Fibroblast of lung (primary cell): ENCODE measurements at regions not wholly inside any gene's neighbourhood (a gene's known extent, or its start where the extent isn't known, plus 50 kb on each side); places are given as distances from the start of the nearest gene placed in this dataset.
"Not testable (repeated sequence)": the region's sequence is repeated elsewhere in the genome, so short reads cannot be mapped to it uniquely, and the experiment has no call there.

Experiments
- DNase-seq, 2 donors: peaks; one replicate each; pipeline versions ENCODE4 v3.0.0 to v3.0.0-alpha.2; 2010; ENCODE audit warnings: low read depth in 2 of 2
- H2AFZ ChIP-seq: 2 replicates; pipeline ENCODE4 v1.5.1; 2012; ENCODE audit warnings: low read length, control low read depth, inconsistent platforms
- H3K27ac ChIP-seq: 2 replicates; pipeline ENCODE4 v1.5.1; 2011; ENCODE audit warnings: low read length, control low read depth; ENCODE audit not compliant: insufficient read depth
- H3K27me3 ChIP-seq: 2 replicates; pipeline ENCODE4 v1.5.1; 2011; ENCODE audit warnings: mild to moderate bottlenecking, low read length; ENCODE audit not compliant: control insufficient read depth, insufficient read depth
- H3K36me3 ChIP-seq: 2 replicates; pipeline ENCODE4 v1.5.1; 2011; ENCODE audit warnings: low read length; ENCODE audit not compliant: control insufficient read depth, insufficient read depth
- H3K4me1 ChIP-seq: 2 replicates; pipeline ENCODE4 v1.5.1; 2011; ENCODE audit warnings: low read length; ENCODE audit not compliant: control insufficient read depth, insufficient read depth; ENCODE audit errors: extremely low read depth
- H3K4me2 ChIP-seq: 2 replicates; pipeline ENCODE4 v1.5.1; 2011; ENCODE audit warnings: low read length, control low read depth; ENCODE audit not compliant: insufficient read depth; ENCODE audit errors: extremely low read depth
- H3K4me3 ChIP-seq, 4 experiments: fragments of 200-600 bp in 1 of 4; sonication (generic) in 1 of 4; replicated peaks in 1 of 4; 2 replicates each; pipeline ENCODE4 v1.5.1; 2011 to 2016; ENCODE audit warnings: low read length in 4 of 4, low read depth in 3 of 4, mild to moderate bottlenecking in 3 of 4, control low read depth in 2 of 4, inconsistent platforms in 1 of 4, mixed read lengths in 1 of 4; ENCODE audit not compliant: insufficient read depth in 1 of 4; ENCODE audit errors: control extremely low read depth in 1 of 4
- H3K79me2 ChIP-seq: 2 replicates; pipeline ENCODE4 v1.5.1; 2012; ENCODE audit warnings: mild to moderate bottlenecking, low read length, inconsistent platforms; ENCODE audit not compliant: control insufficient read depth, insufficient read depth
- H3K9ac ChIP-seq: 2 replicates; pipeline ENCODE4 v1.5.1; 2011; ENCODE audit warnings: mild to moderate bottlenecking, low read length, control low read depth; ENCODE audit not compliant: insufficient read depth
- H3K9me3 ChIP-seq: 2 replicates; pipeline ENCODE4 v1.5.1; 2012; ENCODE audit warnings: low read depth, low read length; ENCODE audit not compliant: control insufficient read depth, insufficient read depth
- H4K20me1 ChIP-seq: 2 replicates; pipeline ENCODE4 v1.5.1; 2011; ENCODE audit warnings: low read length; ENCODE audit not compliant: control insufficient read depth, insufficient read depth; ENCODE audit errors: extremely low read depth
- EZH2 ChIP-seq: IDR thresholded peaks from 2 replicates; pipeline ENCODE4 v1.5.1; 2012; ENCODE audit warnings: low read length, control low read depth, mild to moderate bottlenecking; ENCODE audit errors: missing control alignments
- TF ChIP-seq, protein P1 (sequence below), 2 donors: IDR thresholded peaks in 1 of 2; conservative IDR thresholded peaks in 1 of 2; 1 replicate in 1 of 2; 2 replicates in 1 of 2; pipeline ENCODE4 v1.5.1; 2011 to 2012; ENCODE audit warnings: low read length in 2 of 2, control low read depth in 1 of 2, inconsistent platforms in 1 of 2, low read depth in 1 of 2, mild to moderate bottlenecking in 1 of 2

DNA sequence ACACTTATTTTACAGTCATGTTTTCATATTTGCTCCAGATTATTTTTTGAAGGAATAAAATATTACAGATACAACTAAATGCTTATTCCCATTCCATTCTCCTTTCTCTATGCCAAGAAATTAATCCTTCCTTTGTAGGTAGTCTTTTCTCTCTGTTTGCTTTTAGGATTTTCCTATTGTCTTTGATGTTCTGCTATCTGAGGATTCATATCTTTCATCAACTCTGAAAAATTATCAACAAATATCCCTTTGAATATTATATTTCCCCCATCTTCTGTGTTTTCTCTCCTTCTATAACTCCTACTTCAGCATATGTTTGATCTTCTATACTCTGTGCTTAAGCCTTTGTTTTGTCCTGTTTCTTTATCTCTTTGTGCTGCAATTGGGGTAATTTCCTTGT, 260.4 kb upstream of the RBMS1 start:
- Histone ChIP-seq H3K9ac (no peak overlapping the region), H3K9me3 (no peaks in the 10 kb centered on the region), H2AFZ (no peak overlapping the region), H4K20me1 (no peaks in the 10 kb centered on the region), H3K4me2 (no peak overlapping the region), H3K4me3 (no peak overlapping the region), H3K4me1 (peaks cover 6% of the 10 kb centered on the region), H3K27me3 (no peaks in the 10 kb centered on the region), H3K79me2 (no peaks in the 10 kb centered on the region), H3K27ac (no peak overlapping the region), H3K36me3 (no peaks in the 10 kb centered on the region)
- no peak for DNase-seq
- TF ChIP-seq, protein P1, sequence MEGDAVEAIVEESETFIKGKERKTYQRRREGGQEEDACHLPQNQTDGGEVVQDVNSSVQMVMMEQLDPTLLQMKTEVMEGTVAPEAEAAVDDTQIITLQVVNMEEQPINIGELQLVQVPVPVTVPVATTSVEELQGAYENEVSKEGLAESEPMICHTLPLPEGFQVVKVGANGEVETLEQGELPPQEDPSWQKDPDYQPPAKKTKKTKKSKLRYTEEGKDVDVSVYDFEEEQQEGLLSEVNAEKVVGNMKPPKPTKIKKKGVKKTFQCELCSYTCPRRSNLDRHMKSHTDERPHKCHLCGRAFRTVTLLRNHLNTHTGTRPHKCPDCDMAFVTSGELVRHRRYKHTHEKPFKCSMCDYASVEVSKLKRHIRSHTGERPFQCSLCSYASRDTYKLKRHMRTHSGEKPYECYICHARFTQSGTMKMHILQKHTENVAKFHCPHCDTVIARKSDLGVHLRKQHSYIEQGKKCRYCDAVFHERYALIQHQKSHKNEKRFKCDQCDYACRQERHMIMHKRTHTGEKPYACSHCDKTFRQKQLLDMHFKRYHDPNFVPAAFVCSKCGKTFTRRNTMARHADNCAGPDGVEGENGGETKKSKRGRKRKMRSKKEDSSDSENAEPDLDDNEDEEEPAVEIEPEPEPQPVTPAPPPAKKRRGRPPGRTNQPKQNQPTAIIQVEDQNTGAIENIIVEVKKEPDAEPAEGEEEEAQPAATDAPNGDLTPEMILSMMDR (conservative IDR thresholded peaks at IDR 0.05 in 1 of 2, IDR thresholded peaks at IDR 0.05 in 1 of 2; ENCODE audit: low read depth in 1 of 2, low read length in 2 of 2), result no peak
- TF ChIP-seq EZH2, result no peak

DNA sequence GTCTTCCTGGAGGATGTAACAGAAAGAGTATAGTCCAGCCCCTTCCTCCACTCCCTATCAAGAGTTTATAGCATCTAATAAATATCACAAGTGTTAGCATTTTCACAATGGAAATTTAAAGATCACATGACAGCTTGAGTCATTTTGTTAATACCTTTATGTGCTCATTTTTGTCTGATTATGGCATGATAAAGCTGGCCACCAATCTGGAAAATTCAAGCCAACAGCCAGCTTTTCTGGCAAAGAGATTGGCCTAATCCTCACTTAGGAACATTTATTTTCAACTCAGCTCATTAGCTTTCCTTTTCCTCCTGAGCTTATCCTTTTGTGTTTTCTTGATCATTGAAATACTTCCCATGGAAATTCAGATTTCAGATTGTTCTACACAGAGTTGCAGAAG, 262.9 kb upstream of the RBMS1 start:
- no peak for TF ChIP-seq EZH2
- TF ChIP-seq, protein P1 (conservative IDR thresholded peaks at IDR 0.05 in 1 of 2, IDR thresholded peaks at IDR 0.05 in 1 of 2; ENCODE audit: low read depth in 1 of 2, low read length in 2 of 2), result no peak
- H3K27me3 ChIP-seq, result no peaks in the 10 kb centered on the region
- H4K20me1 ChIP-seq, result no peaks in the 10 kb centered on the region
- peaks cover 3% of the 10 kb centered on the region for H3K4me1 ChIP-seq
- peak in 1 of 2 donors; percentile 12 for DNase-seq
- H3K79me2 ChIP-seq, result no peaks in the 10 kb centered on the region
- H3K27ac ChIP-seq, result no peak overlapping the region
- no peaks in the 10 kb centered on the region for H3K9me3 ChIP-seq
- no peak overlapping the region for H3K9ac ChIP-seq
- no peak overlapping the region for H3K4me2 ChIP-seq
- H3K36me3 ChIP-seq, result no peaks in the 10 kb centered on the region
- H3K4me3 ChIP-seq, result no peak overlapping the region
- no peak overlapping the region for H2AFZ ChIP-seq

DNA sequence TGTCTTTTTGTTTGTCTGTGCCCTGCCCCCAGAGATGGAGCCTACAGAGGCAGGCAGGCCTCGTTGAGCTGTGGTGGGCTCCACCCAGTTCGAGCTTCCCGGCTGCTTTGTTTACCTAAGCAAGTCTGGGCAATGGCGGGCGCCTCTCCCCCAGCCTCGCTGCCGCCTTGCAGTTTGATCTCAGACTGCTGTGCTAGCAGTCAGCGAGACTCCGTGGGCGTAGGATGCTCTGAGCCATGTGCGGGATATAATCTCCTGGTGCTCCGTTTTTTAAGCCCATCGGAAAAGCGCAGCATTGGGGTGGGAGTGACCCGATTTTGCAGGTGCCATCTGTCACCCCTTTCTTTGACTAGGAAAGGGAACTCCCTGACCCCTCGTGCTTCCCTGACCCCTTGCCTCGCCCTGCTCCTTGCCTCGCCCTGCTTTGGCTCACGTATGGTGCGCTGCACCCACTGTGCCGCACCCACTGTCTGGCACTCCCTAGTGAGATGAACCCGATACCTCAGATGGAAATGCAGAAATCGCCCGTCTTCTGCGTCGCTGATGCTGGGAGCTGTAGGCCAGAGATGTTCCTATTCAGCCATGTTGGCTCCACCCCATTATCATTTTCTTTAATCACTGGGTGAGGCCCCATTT, 269.0 kb upstream of the RBMS1 start:
- DNase-seq, H3K4me2 ChIP-seq, H3K9ac ChIP-seq, H3K27ac ChIP-seq, H4K20me1 ChIP-seq, H3K4me1 ChIP-seq, H3K36me3 ChIP-seq, H2AFZ ChIP-seq, H3K27me3 ChIP-seq, H3K79me2 ChIP-seq, H3K4me3 ChIP-seq, H3K9me3 ChIP-seq: not testable (repeated sequence)
